ENCODE measurements at regions not wholly inside any gene's neighbourhood (a gene's known extent, or its start where the extent isn't known, plus 50 kb on each side); places are given as distances from the start of the nearest gene placed in this dataset.

- TF ChIP-seq CTCF (IDR thresholded peaks at IDR 0.05): no peak
- no peak overlapping the region for H3K9ac ChIP-seq (ENCODE audit: insufficient read depth, low read length, poor library complexity, severe bottlenecking)
- H4K20me1 ChIP-seq (ENCODE audit: insufficient read depth, low read length): no peaks in the 10 kb centered on the region
- no CpG with 5 or more reads among the region's 5 CpGs for WGBS (ENCODE audit: insufficient coverage)
- Mint-ChIP-seq H3K27me3 (ENCODE audit: low read depth in 3 of 3) (peaks cover 0 to 3% (median 0%) of the 10 kb centered on the region in 3 donors), H3K4me3 (no peak overlapping the region), H3K9me3 (peaks cover 0 to 11% (median 2%) of the 10 kb centered on the region in 7 donors), H3K4me1 (no peaks in the 10 kb centered on the region), H3K27ac (no peak overlapping the region), H3K36me3 (no peaks in the 10 kb centered on the region)
- no peak overlapping the region for H2AFZ ChIP-seq (ENCODE audit: insufficient read depth, low read depth, low read length, poor library complexity, severe bottlenecking)
- H3K9me3 ChIP-seq (replicated peaks in 1 of 2; ENCODE audit: control insufficient read depth in 1 of 2, insufficient read depth in 1 of 2, low read length in 2 of 2): peaks cover 0 to 3% of the 10 kb centered on the region in 2 donors
- H3K4me3 ChIP-seq (replicated peaks in 1 of 3; ENCODE audit: low read depth in 2 of 3, low read length in 3 of 3): no peak overlapping the region
- no peak for DNase-seq
- intact Hi-C loops (cut with micrococcal nuclease): no loop called here
- no peaks in the 10 kb centered on the region for H3K4me1 ChIP-seq (ENCODE audit: control insufficient read depth in 1 of 2, insufficient read depth in 2 of 2, low read length in 2 of 2)
- H3K79me2 ChIP-seq (ENCODE audit: insufficient read depth, low read length): no peaks in the 10 kb centered on the region
- H3K4me2 ChIP-seq (replicated peaks; ENCODE audit: extremely low read depth, low read length, poor library complexity, severe bottlenecking): no peak overlapping the region
- no peaks in the 10 kb centered on the region for H3K36me3 ChIP-seq (replicated peaks in 1 of 2; ENCODE audit: control insufficient read depth in 1 of 2, insufficient read depth in 2 of 2, low read length in 2 of 2)
- H3K27me3 ChIP-seq (ENCODE audit: control insufficient read depth in 2 of 2, insufficient read depth in 2 of 2, low read length in 2 of 2): no peaks in the 10 kb centered on the region
- H3K27ac ChIP-seq (ENCODE audit: low read depth in 1 of 2, low read length in 2 of 2): no peak overlapping the region
These were observed 116.4 kb upstream of the HS3ST4 start for GRCh38 chr16:25575363-25575762.

- Histone ChIP-seq H3K9me3 (replicated peaks in 1 of 2; ENCODE audit: control insufficient read depth in 1 of 2, insufficient read depth in 1 of 2, low read length in 2 of 2) (peaks cover 0 to 11% of the 10 kb centered on the region in 2 donors), H2AFZ (ENCODE audit: insufficient read depth, low read depth, low read length, poor library complexity, severe bottlenecking) (no peak overlapping the region), H3K4me2 (replicated peaks; ENCODE audit: extremely low read depth, low read length, poor library complexity, severe bottlenecking) (no peak overlapping the region), H3K27me3 (ENCODE audit: control insufficient read depth in 2 of 2, insufficient read depth in 2 of 2, low read length in 2 of 2) (no peaks in the 10 kb centered on the region), H3K4me1 (ENCODE audit: control insufficient read depth in 1 of 2, insufficient read depth in 2 of 2, low read length in 2 of 2) (no peaks in the 10 kb centered on the region), H3K9ac (ENCODE audit: insufficient read depth, low read length, poor library complexity, severe bottlenecking) (no peak overlapping the region), H4K20me1 (ENCODE audit: insufficient read depth, low read length) (no peaks in the 10 kb centered on the region), H3K36me3 (replicated peaks in 1 of 2; ENCODE audit: control insufficient read depth in 1 of 2, insufficient read depth in 2 of 2, low read length in 2 of 2) (no peaks in the 10 kb centered on the region), H3K4me3 (replicated peaks in 1 of 3; ENCODE audit: low read depth in 2 of 3, low read length in 3 of 3) (no peak overlapping the region), H3K27ac (ENCODE audit: low read depth in 1 of 2, low read length in 2 of 2) (no peak overlapping the region), H3K79me2 (ENCODE audit: insufficient read depth, low read length) (no peaks in the 10 kb centered on the region)
- Mint-ChIP-seq H3K36me3 (no peaks in the 10 kb centered on the region), H3K4me3 (no peak overlapping the region), H3K27ac (no peak overlapping the region), H3K4me1 (no peaks in the 10 kb centered on the region), H3K9me3 (peaks cover 0 to 14% (median 4%) of the 10 kb centered on the region in 7 donors), H3K27me3 (ENCODE audit: low read depth in 3 of 3) (no peaks in the 10 kb centered on the region)
- WGBS (ENCODE audit: insufficient coverage): 80% methylated on average over 1 of the region's 2 CpGs
- intact Hi-C loops (cut with micrococcal nuclease): no loop called here
- DNase-seq: no peak
- TF ChIP-seq CTCF (IDR thresholded peaks at IDR 0.05): no peak
These were observed 120.0 kb upstream of the HS3ST4 start for GRCh38 chr16:25571712-25572111.
